Activated CD8-positive, alpha-beta memory T cell treated with anti-CD3 and anti-CD28 coated beads, Interleukin-2, amount 10 ng/mL, durations not matched to agents 7 days and 5 days (primary cell): ENCODE measurements at regions not wholly inside any gene's neighbourhood (a gene's known extent, or its start where the extent isn't known, plus 50 kb on each side); places are given as distances from the start of the nearest gene placed in this dataset.
"Not testable (repeated sequence)": the region's sequence is repeated elsewhere in the genome, so short reads cannot be mapped to it uniquely, and the experiment has no call there.

ENCODE experiments used
- ATAC-seq: fragments of 150-1000 bp; cut with Tn5 transposase; one replicate; pipeline ENCODE4 v1.10.0; 2021; ENCODE audit warnings: moderate library complexity
- CTCF ChIA-PET: fragments of 350-600 bp; sonication (Branson Sonifier 250); formaldehyde crosslinking; loops from one replicate; lab custom pipeline; 2021; ENCODE audit warnings: antibody characterized with exemption; lab: Charles Lee
- DNase-seq: peaks from one replicate; pipeline ENCODE4 v3.0.0-alpha.2; 2020
- H3K27ac Mint-ChIP-seq: one replicate; pipeline ENCODE4 v1.8.0; 2021; ENCODE audit warnings: mild to moderate bottlenecking, mixed read lengths
- H3K27me3 Mint-ChIP-seq: one replicate; pipeline ENCODE4 v1.8.0; 2021; ENCODE audit warnings: mixed read lengths
- H3K36me3 Mint-ChIP-seq: one replicate; pipeline ENCODE4 v1.8.0; 2021; ENCODE audit warnings: mild to moderate bottlenecking, mixed read lengths
- H3K4me1 Mint-ChIP-seq: one replicate; pipeline ENCODE4 v1.8.0; 2021; ENCODE audit warnings: mixed read lengths
- H3K4me3 Mint-ChIP-seq: one replicate; pipeline ENCODE4 v1.8.0; 2021; ENCODE audit warnings: mild to moderate bottlenecking, moderate library complexity, mixed read lengths
- H3K9me3 Mint-ChIP-seq: one replicate; pipeline ENCODE4 v1.8.0; 2022; ENCODE audit warnings: low read depth, mixed read lengths

DNA sequence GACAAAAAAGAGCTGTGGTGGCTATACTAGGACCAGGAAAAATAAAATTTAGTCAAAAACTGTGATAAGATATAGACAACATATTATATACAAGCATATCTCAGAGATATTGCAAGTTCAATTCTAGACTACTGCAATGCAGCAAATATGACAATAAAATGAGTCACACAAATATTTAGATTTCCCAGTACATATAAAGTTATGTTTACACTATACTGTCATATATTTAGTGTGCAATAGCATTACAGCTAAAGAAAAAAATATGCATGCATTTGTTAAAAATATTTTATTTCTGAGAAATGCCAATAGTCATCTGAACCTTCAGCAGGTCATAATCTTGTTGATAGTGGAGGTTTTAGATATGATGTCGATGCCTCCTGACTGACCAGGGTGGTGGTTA is 72.1 kb downstream of the AKR1C4 start:
- no peak overlapping the region for H3K4me3 Mint-ChIP-seq
- no peak overlapping the region for H3K27ac Mint-ChIP-seq
- peaks cover 3% of the 10 kb centered on the region for H3K36me3 Mint-ChIP-seq

GRCh38 chr10:5269791-5270190 is 73.2 kb downstream of the AKR1C4 start:
- Mint-ChIP-seq H3K27ac (no peak overlapping the region), H3K9me3 (peaks cover 6% of the 10 kb centered on the region), H3K27me3 (no peaks in the 10 kb centered on the region), H3K36me3 (peaks cover 3% of the 10 kb centered on the region), H3K4me3 (no peak overlapping the region), H3K4me1 (peaks cover 1% of the 10 kb centered on the region)
- CTCF ChIA-PET, result no interaction called here
- ATAC-seq (no peak), DNase-seq (no peak)

More for the DNA sequence above, 72.1 kb downstream of the AKR1C4 start:
- Mint-ChIP-seq H3K27me3 (no peaks in the 10 kb centered on the region), H3K9me3 (peaks cover 6% of the 10 kb centered on the region), H3K4me1 (peaks cover 1% of the 10 kb centered on the region)
- DNase-seq (no peak), ATAC-seq (no peak)
- CTCF ChIA-PET, result no interaction called here

DNA sequence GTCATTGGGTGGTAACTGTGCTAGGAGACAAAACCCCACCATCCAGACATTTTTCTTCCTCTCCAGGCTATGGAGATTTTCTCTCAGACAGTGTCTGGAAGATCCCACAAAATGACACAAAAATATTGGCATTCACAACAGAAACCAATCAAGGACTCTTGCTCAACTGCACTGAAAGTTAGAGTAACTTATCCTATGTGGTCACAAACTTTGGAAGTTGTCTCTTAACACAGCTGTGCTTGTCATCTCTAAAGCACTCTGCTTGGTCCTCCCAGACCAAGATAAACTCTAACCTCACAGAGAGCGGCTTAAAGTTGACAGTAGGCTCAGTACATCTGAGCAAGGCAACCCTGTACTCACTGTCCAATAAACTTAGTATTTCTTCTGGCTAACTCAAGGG is 74.9 kb downstream of the AKR1C4 start:
- Mint-ChIP-seq H3K27me3 (no peaks in the 10 kb centered on the region), H3K9me3 (peaks cover 6% of the 10 kb centered on the region), H3K27ac (no peak overlapping the region), H3K4me1 (peaks cover 1% of the 10 kb centered on the region), H3K4me3 (no peak overlapping the region), H3K36me3 (peaks cover 4% of the 10 kb centered on the region)
- no peak for ATAC-seq
- CTCF ChIA-PET, result no interaction called here
- no peak for DNase-seq

- Mint-ChIP-seq H3K4me3 (no peak overlapping the region), H3K27ac (no peak overlapping the region), H3K9me3 (peaks cover under 1% of the 10 kb centered on the region), H3K27me3 (peaks cover 3% of the 10 kb centered on the region), H3K36me3 (peaks cover 1% of the 10 kb centered on the region), H3K4me1 (peaks cover 1% of the 10 kb centered on the region)
- ATAC-seq (no peak), DNase-seq (no peak)
- CTCF ChIA-PET, result no interaction called here
These were observed 75.6 kb downstream of the AKR1C4 start for GRCh38 chr10:5272065-5272803.

GRCh38 chr10:5274795-5275194 is 78.2 kb downstream of the AKR1C4 start:
- Mint-ChIP-seq H3K36me3 (peaks cover 3% of the 10 kb centered on the region), H3K4me3 (no peak overlapping the region), H3K27me3 (peaks cover 17% of the 10 kb centered on the region), H3K9me3 (no peaks in the 10 kb centered on the region), H3K4me1 (peaks cover 1% of the 10 kb centered on the region), H3K27ac (no peak overlapping the region)
- no peak for ATAC-seq
- DNase-seq, result no peak
- CTCF ChIA-PET, result no interaction called here

GRCh38 chr10:5281356-5281755 is 83.4 kb upstream of the UCN3 start:
- Mint-ChIP-seq H3K36me3 (peaks cover 2% of the 10 kb centered on the region), H3K27ac (no peak overlapping the region), H3K4me3 (no peak overlapping the region), H3K27me3 (peaks cover 27% of the 10 kb centered on the region), H3K9me3 (no peaks in the 10 kb centered on the region), H3K4me1 (peaks cover 26% of the 10 kb centered on the region)
- no peak for ATAC-seq
- CTCF ChIA-PET, result interaction anchor here (1.2 to 4.5 kb wide), 2 partner anchors 192 to 431 kb away, joined by 3 to 32 read pairs; no protein-coding TSS in a partner anchor
- DNase-seq, result no peak

DNA sequence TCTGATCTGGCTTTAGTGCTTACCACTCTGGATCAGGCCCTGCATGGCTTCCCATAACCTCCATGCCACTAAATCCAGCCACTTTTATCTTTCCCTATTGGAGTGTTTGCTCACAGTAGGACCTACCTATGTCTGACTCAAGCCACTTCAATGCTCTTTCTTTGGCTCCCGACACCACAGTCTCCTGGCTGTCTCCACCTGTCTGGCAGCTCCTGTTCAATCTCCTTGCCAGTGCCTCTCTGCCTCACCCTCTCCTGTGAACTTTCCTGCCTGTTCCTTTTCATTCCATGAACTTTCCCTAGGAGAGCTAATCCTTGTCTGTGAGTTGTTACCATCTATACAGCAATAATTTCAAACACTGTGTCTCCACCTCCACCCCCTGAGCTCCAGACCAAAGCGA is 82.6 kb upstream of the UCN3 start:
- H3K4me3 Mint-ChIP-seq, result no peak overlapping the region
- peaks cover 27% of the 10 kb centered on the region for H3K27me3 Mint-ChIP-seq
- DNase-seq (no peak), ATAC-seq (no peak)
- no peaks in the 10 kb centered on the region for H3K9me3 Mint-ChIP-seq
- no peak overlapping the region for H3K27ac Mint-ChIP-seq
- CTCF ChIA-PET, result interaction anchor here (1.2 to 4.5 kb wide), 4 partner anchors 9 to 432 kb away, joined by 3 to 32 read pairs (median 4); no protein-coding TSS in a partner anchor
- peaks cover 2% of the 10 kb centered on the region for H3K36me3 Mint-ChIP-seq
- H3K4me1 Mint-ChIP-seq, result peaks cover 26% of the 10 kb centered on the region

- Mint-ChIP-seq H3K4me3 (no peak overlapping the region), H3K27ac (peak overlapping the region; percentile 49), H3K9me3 (no peaks in the 10 kb centered on the region), H3K36me3 (no peaks in the 10 kb centered on the region), H3K27me3 (peaks cover 19% of the 10 kb centered on the region), H3K4me1 (peaks cover 26% of the 10 kb centered on the region)
- ATAC-seq, result peak; percentile 79
- DNase-seq, result peak; percentile 73
- CTCF ChIA-PET, result interaction anchor here (0.6 to 4.5 kb wide), 10 partner anchors 10 to 434 kb away, joined by 3 to 32 read pairs (median 4); no protein-coding TSS in a partner anchor
These were observed 81.2 kb upstream of the UCN3 start for GRCh38 chr10:5283305-5284158.

- Mint-ChIP-seq H3K27ac (peak overlapping the region; percentile 49), H3K4me3 (no peak overlapping the region), H3K4me1 (peaks cover 26% of the 10 kb centered on the region), H3K9me3 (no peaks in the 10 kb centered on the region), H3K27me3 (peaks cover 16% of the 10 kb centered on the region), H3K36me3 (peaks cover 4% of the 10 kb centered on the region)
- peak; percentile 72 for ATAC-seq
- DNase-seq, result peak; percentile 52
- CTCF ChIA-PET, result interaction anchor here (0.8 to 4.5 kb wide), 6 partner anchors 10 to 469 kb away, joined by 3 to 32 read pairs (median 4); no protein-coding TSS in a partner anchor
These were observed 80.3 kb upstream of the UCN3 start for GRCh38 chr10:5284311-5285057.

DNA sequence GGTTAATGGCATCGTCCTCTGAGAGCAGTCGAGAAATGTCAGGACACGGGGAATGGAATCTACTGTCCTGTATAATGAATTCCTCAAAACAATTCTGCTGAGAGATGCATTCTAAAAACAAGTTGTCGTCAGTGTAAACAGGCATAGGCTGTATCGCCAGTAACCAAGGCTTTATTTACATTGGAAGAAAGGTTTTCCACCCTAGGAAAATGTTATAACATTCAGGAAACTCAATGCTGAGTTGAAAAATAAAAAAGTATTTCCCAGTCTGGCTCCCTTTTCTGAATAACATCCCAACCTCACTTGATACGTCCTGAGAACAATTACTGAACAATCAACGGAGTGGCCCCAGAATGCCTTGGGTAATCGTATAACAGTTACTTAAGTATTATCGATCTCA is 79.6 kb upstream of the UCN3 start:
- peaks cover 9% of the 10 kb centered on the region for H3K27me3 Mint-ChIP-seq
- no peak for ATAC-seq
- peaks cover 26% of the 10 kb centered on the region for H3K4me1 Mint-ChIP-seq
- DNase-seq, result no peak
- CTCF ChIA-PET, result interaction anchor here (0.8 to 4.5 kb wide), 5 partner anchors 9 to 470 kb away, joined by 3 to 32 read pairs (median 3); no protein-coding TSS in a partner anchor
- H3K4me3 Mint-ChIP-seq, result no peak overlapping the region
- H3K36me3 Mint-ChIP-seq, result peaks cover 5% of the 10 kb centered on the region
- H3K9me3 Mint-ChIP-seq, result no peaks in the 10 kb centered on the region
- no peak overlapping the region for H3K27ac Mint-ChIP-seq

DNA sequence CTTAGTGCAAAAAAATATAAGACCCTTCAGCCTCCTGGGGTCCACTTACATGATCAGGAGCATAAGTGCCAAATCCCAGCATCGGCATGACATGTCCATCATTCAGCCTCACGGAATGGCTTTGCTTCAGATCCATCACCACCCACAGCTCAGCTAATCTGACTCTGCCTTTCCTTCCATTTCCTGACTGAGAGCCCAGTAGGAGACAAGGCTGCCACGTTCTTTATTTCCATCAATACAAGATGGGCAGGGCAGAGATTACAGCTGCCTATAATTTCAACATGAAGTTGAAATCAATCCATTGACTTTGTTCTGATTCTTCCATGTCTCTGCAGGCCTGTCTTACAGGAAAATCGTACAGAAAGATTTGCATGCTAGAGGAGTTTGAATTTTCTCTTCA is 76.4 kb upstream of the UCN3 start:
- CTCF ChIA-PET, result interaction anchor here (0.7 to 1.6 kb wide), 2 partner anchors 15 to 439 kb away, joined by 3 to 4 read pairs; no protein-coding TSS in a partner anchor

DNA sequence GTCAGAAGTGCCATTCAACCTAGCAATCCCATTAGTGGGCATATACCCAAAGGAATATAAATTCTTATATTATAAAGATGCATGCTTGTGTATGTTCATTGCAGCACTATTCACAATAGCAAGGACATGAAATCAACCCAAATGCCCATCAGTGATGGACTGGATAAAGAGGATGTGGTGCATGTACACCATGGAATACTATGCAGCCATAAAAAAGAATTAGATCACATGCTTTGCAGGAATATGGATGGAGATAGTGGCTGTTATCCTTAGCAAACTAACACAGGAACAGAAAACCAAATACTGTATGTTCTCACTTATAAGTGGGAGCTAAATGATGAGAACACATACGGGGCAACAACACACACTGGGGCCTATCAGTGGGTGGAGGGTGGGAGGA is 75.5 kb upstream of the UCN3 start:
- H3K27me3 Mint-ChIP-seq, H3K4me3 Mint-ChIP-seq, H3K27ac Mint-ChIP-seq, DNase-seq, ATAC-seq, CTCF ChIA-PET, H3K9me3 Mint-ChIP-seq: not testable (repeated sequence)
- H3K4me1 Mint-ChIP-seq, result peaks cover 38% of the 10 kb centered on the region
- H3K36me3 Mint-ChIP-seq, result peaks cover 15% of the 10 kb centered on the region

More for the DNA sequence above, 76.4 kb upstream of the UCN3 start:
- ATAC-seq (no peak), DNase-seq (no peak)
- peaks cover 11% of the 10 kb centered on the region for H3K36me3 Mint-ChIP-seq
- peaks cover 37% of the 10 kb centered on the region for H3K4me1 Mint-ChIP-seq
- no peak overlapping the region for H3K27ac Mint-ChIP-seq
- peaks cover 6% of the 10 kb centered on the region for H3K27me3 Mint-ChIP-seq
- H3K9me3 Mint-ChIP-seq, result no peaks in the 10 kb centered on the region
- H3K4me3 Mint-ChIP-seq, result no peak overlapping the region
